Hepatocyte (in vitro differentiated cells): ENCODE measurements at regions not wholly inside any gene's neighbourhood (a gene's known extent, or its start where the extent isn't known, plus 50 kb on each side); places are given as distances from the start of the nearest gene placed in this dataset.

Experiments
- DNase-seq: peaks from one replicate; pipeline ENCODE4 v3.0.0-alpha.2; 2016; ENCODE audit warnings: low spot score
- H2AFZ ChIP-seq: fragments of 200-600 bp; sonication (generic); 2 replicates; pipeline ENCODE4 v1.6.0; 2016; ENCODE audit warnings: antibody characterized with exemption, mild to moderate bottlenecking
- H3K27ac ChIP-seq: fragments of 200-600 bp; sonication (generic); 2 replicates; pipeline ENCODE4 v1.5.1; 2016; ENCODE audit warnings: mild to moderate bottlenecking
- H3K27me3 ChIP-seq: fragments of 200-600 bp; sonication (generic); 2 replicates; pipeline ENCODE4 v1.6.1; 2016
- H3K36me3 ChIP-seq: fragments of 200-600 bp; sonication (generic); replicated peaks from 2 replicates; pipeline ENCODE4 v1.5.1; 2016; ENCODE audit warnings: low read depth; ENCODE audit not compliant: insufficient read depth
- H3K4me1 ChIP-seq: fragments of 200-600 bp; sonication (generic); 2 replicates; pipeline ENCODE4 v1.5.1; 2016; ENCODE audit warnings: mild to moderate bottlenecking, moderate library complexity; ENCODE audit not compliant: insufficient read depth
- H3K4me2 ChIP-seq: fragments of 200-600 bp; sonication (generic); 2 replicates; pipeline ENCODE4 v1.6.0; 2016
- H3K4me3 ChIP-seq: fragments of 200-600 bp; sonication (generic); 2 replicates; pipeline ENCODE4 v1.5.1; 2016; ENCODE audit warnings: mild to moderate bottlenecking
- H3K79me2 ChIP-seq: fragments of 200-600 bp; sonication (generic); 2 replicates; pipeline ENCODE4 v1.6.0; 2017; ENCODE audit warnings: mild to moderate bottlenecking
- H3K9me2 ChIP-seq: fragments of 200-600 bp; sonication (generic); replicated peaks from 2 replicates; pipeline ENCODE4 v1.6.0; 2017; ENCODE audit warnings: mild to moderate bottlenecking; ENCODE audit not compliant: insufficient read depth
- H3K9me3 ChIP-seq: fragments of 200-600 bp; sonication (generic); 2 replicates; pipeline ENCODE4 v1.5.1; 2016; ENCODE audit warnings: low read depth, mild to moderate bottlenecking
- H4K20me1 ChIP-seq: fragments of 200-600 bp; sonication (generic); 2 replicates; pipeline ENCODE4 v1.6.0; 2016; ENCODE audit warnings: mild to moderate bottlenecking; ENCODE audit not compliant: insufficient read depth, poor library complexity, severe bottlenecking
- EZH2 ChIP-seq: fragments of 200-600 bp; sonication (generic); IDR thresholded peaks from 2 replicates; pipeline ENCODE4 v1.6.1; 2016; ENCODE audit warnings: antibody characterized with exemption, mild to moderate bottlenecking, borderline replicate concordance
- EZH2phosphoT487 ChIP-seq: fragments of 200-600 bp; sonication (generic); IDR thresholded peaks from one replicate; pipeline ENCODE4 v1.6.1; 2018; ENCODE audit warnings: antibody characterized with exemption, mild to moderate bottlenecking, low read depth, moderate library complexity; ENCODE audit not compliant: unreplicated experiment, severe bottlenecking
- WGBS: methylation state at CpG from one replicate; pipeline ENCODE4 v1.1.6; 2016; ENCODE audit warnings: low lambda C conversion rate; ENCODE audit errors: missing lambda C conversion rate; 5-methylcytosine and 5-hydroxymethylcytosine counted together
- TF ChIP-seq, protein P1 (sequence below): fragments of 200-600 bp; sonication (generic); IDR thresholded peaks from 2 replicates; pipeline ENCODE4 v1.5.1; 2016; ENCODE audit warnings: antibody characterized with exemption, mild to moderate bottlenecking; ENCODE audit not compliant: poor library complexity

DNA sequence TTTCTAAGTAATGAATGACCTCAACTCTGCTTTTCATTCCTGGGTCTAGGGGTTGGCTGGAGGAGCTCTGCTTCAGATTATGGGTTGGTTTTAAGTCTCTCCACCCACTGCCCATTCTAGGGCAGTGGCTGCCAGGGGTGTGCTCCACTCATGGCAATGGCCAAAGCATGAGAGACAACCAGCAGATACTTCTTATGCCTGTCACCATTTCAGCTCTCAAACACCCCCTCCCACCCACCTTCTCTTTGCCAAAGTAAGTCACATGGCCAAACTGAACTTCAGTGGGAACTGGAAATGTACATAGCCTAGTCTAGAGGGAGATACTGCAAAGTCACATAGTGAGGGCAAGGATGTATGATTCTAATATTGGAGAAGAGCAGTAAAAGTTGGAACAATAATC is 285.3 kb downstream of the RPLP1 start:
- no peak overlapping the region for H3K4me3 ChIP-seq
- DNase-seq: no peak
- no peaks in the 10 kb centered on the region for H3K9me2 ChIP-seq
- no peaks in the 10 kb centered on the region for H3K79me2 ChIP-seq
- no peaks in the 10 kb centered on the region for H3K9me3 ChIP-seq
- H2AFZ ChIP-seq: no peak overlapping the region
- H3K4me2 ChIP-seq: no peak overlapping the region
- no peak overlapping the region for H3K27ac ChIP-seq
- H3K36me3 ChIP-seq: no peaks in the 10 kb centered on the region
- no peaks in the 10 kb centered on the region for H3K4me1 ChIP-seq
- TF ChIP-seq EZH2phosphoT487 (no peak), EZH2 (no peak)
- TF ChIP-seq, protein P1, sequence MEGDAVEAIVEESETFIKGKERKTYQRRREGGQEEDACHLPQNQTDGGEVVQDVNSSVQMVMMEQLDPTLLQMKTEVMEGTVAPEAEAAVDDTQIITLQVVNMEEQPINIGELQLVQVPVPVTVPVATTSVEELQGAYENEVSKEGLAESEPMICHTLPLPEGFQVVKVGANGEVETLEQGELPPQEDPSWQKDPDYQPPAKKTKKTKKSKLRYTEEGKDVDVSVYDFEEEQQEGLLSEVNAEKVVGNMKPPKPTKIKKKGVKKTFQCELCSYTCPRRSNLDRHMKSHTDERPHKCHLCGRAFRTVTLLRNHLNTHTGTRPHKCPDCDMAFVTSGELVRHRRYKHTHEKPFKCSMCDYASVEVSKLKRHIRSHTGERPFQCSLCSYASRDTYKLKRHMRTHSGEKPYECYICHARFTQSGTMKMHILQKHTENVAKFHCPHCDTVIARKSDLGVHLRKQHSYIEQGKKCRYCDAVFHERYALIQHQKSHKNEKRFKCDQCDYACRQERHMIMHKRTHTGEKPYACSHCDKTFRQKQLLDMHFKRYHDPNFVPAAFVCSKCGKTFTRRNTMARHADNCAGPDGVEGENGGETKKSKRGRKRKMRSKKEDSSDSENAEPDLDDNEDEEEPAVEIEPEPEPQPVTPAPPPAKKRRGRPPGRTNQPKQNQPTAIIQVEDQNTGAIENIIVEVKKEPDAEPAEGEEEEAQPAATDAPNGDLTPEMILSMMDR: no peak
- no peaks in the 10 kb centered on the region for H4K20me1 ChIP-seq
- H3K27me3 ChIP-seq: peaks cover 6% of the 10 kb centered on the region

- Histone ChIP-seq H3K36me3 (no peaks in the 10 kb centered on the region), H3K4me2 (no peak overlapping the region)
Measured at GRCh38 chr15:69740684-69741083, 288.1 kb downstream of the RPLP1 start.

GRCh38 chr15:69742361-69742760 is 289.7 kb downstream of the RPLP1 start:
- WGBS: 75% methylated on average over 9 of the region's 9 CpGs
- H3K9me3 ChIP-seq: no peaks in the 10 kb centered on the region
- H2AFZ ChIP-seq: no peak overlapping the region
- no peaks in the 10 kb centered on the region for H3K36me3 ChIP-seq
- DNase-seq: no peak
- TF ChIP-seq, protein P1: no peak
- no peak for TF ChIP-seq EZH2
- no peak for TF ChIP-seq EZH2phosphoT487
- no peaks in the 10 kb centered on the region for H3K79me2 ChIP-seq
- no peak overlapping the region for H3K27ac ChIP-seq
- H3K27me3 ChIP-seq: peaks cover 6% of the 10 kb centered on the region
- no peak overlapping the region for H3K4me3 ChIP-seq
- no peaks in the 10 kb centered on the region for H3K9me2 ChIP-seq
- no peaks in the 10 kb centered on the region for H4K20me1 ChIP-seq
- no peak overlapping the region for H3K4me2 ChIP-seq
- no peaks in the 10 kb centered on the region for H3K4me1 ChIP-seq

More at GRCh38 chr15:69740684-69741083, 288.1 kb downstream of the RPLP1 start:
- peaks cover 6% of the 10 kb centered on the region for H3K27me3 ChIP-seq
- H3K9me3 ChIP-seq: no peaks in the 10 kb centered on the region
- H2AFZ ChIP-seq: no peak overlapping the region
- WGBS: 92% methylated on average over 1 of the region's 1 CpG
- no peak overlapping the region for H3K27ac ChIP-seq
- DNase-seq: no peak
- H3K4me3 ChIP-seq: no peak overlapping the region
- H3K9me2 ChIP-seq: no peaks in the 10 kb centered on the region
- H3K4me1 ChIP-seq: no peaks in the 10 kb centered on the region
- H3K79me2 ChIP-seq: no peaks in the 10 kb centered on the region
- H4K20me1 ChIP-seq: no peaks in the 10 kb centered on the region
- TF ChIP-seq, protein P1: no peak
- no peak for TF ChIP-seq EZH2phosphoT487
- TF ChIP-seq EZH2: no peak

DNA sequence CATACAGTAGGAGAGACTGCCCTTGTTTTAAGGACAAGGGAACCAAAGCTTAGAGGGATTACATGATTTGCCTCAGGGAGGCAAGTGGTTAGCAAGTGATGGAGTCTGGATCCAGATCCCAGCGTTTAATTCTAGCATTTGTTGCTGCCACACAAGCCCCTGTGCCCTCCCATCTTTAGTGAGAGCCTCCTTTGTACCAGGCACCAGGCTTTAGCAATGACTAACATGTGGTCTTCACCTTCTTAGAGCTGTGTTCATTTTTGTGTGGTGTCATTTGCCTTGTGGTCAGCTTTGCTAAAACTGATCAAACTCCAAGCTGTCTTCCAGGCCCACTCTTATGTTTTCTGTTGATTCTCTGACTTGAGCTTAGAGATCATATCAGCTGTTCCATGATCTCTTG is 290.5 kb downstream of the RPLP1 start:
- no peak overlapping the region for H3K27ac ChIP-seq
- H4K20me1 ChIP-seq: no peaks in the 10 kb centered on the region
- H3K4me3 ChIP-seq: no peak overlapping the region
- H3K27me3 ChIP-seq: peaks cover 6% of the 10 kb centered on the region
- no peaks in the 10 kb centered on the region for H3K9me3 ChIP-seq
- no peaks in the 10 kb centered on the region for H3K9me2 ChIP-seq
- H2AFZ ChIP-seq: no peak overlapping the region
- H3K4me2 ChIP-seq: no peak overlapping the region
- TF ChIP-seq EZH2phosphoT487 (no peak), EZH2 (no peak)
- TF ChIP-seq, protein P1: no peak
- H3K4me1 ChIP-seq: no peaks in the 10 kb centered on the region
- no peak for DNase-seq
- no peaks in the 10 kb centered on the region for H3K36me3 ChIP-seq
- H3K79me2 ChIP-seq: no peaks in the 10 kb centered on the region
- WGBS: 86% methylated on average over 1 of the region's 1 CpG
